ENCODE measurements at regions not wholly inside any gene's neighbourhood (a gene's known extent, or its start where the extent isn't known, plus 50 kb on each side); places are given as distances from the start of the nearest gene placed in this dataset.

GRCh38 chr17:21539146-21539545, 153.2 kb upstream of the KCNJ18 start:
- H3K27ac ChIP-seq (ENCODE audit: low read depth in 1 of 2, low read length in 2 of 2) = no peak overlapping the region
- H3K36me3 ChIP-seq (ENCODE audit: control insufficient read depth in 4 of 4, insufficient read depth in 3 of 4, low read depth in 1 of 4, low read length in 3 of 4) = peaks cover 0 to 11% (median 8%) of the 10 kb centered on the region in 4 donors
- H3K4me1 ChIP-seq (ENCODE audit: control insufficient read depth in 4 of 4, insufficient read depth in 4 of 4, low read length in 3 of 4) = no peaks in the 10 kb centered on the region
- TF ChIP-seq NR2F2 (IDR thresholded peaks at IDR 0.05) (no peak), MAX (IDR thresholded peaks at IDR 0.05) (no peak), GABPA (IDR thresholded peaks at IDR 0.05 in 1 of 2, conservative IDR thresholded peaks at IDR 0.05 in 1 of 2) (no peak), FOXA2 (IDR thresholded peaks at IDR 0.05) (no peak), RAD21 (IDR thresholded peaks at IDR 0.05) (no peak), REST (IDR thresholded peaks at IDR 0.05) (no peak), ATF3 (IDR thresholded peaks at IDR 0.05) (no peak), HNF4A (conservative IDR thresholded peaks at IDR 0.05) (no peak), SP1 (IDR thresholded peaks at IDR 0.05) (no peak), TAF1 (conservative IDR thresholded peaks at IDR 0.05) (no peak), RXRA (IDR thresholded peaks at IDR 0.05) (no peak), JUND (IDR thresholded peaks at IDR 0.05) (no peak)
- no peak overlapping the region for H3K4me3 ChIP-seq (ENCODE audit: low read depth in 1 of 3, low read length in 3 of 3)
- no peaks in the 10 kb centered on the region for H3K27me3 ChIP-seq (ENCODE audit: control insufficient read depth in 4 of 4, insufficient read depth in 4 of 4, low read length in 3 of 4)
- WGBS = 46% methylated on average over 2 of the region's 2 CpGs
- H3K9me3 ChIP-seq (ENCODE audit: control insufficient read depth in 4 of 4, low read length in 3 of 4) = peaks cover 0 to 7% (median 0%) of the 10 kb centered on the region in 4 donors
- H3K9ac ChIP-seq (ENCODE audit: low read depth in 1 of 2, low read length in 2 of 2) = no peak overlapping the region
- no peak for DNase-seq (ENCODE audit: low spot score)

- WGBS = 95% methylated on average over 5 of the region's 5 CpGs
- peaks cover 0 to 7% (median 0%) of the 10 kb centered on the region in 4 donors for H3K9me3 ChIP-seq (ENCODE audit: control insufficient read depth in 4 of 4, low read length in 3 of 4)
- no peak overlapping the region for H3K4me3 ChIP-seq (ENCODE audit: low read depth in 1 of 3, low read length in 3 of 3)
- H3K36me3 ChIP-seq (ENCODE audit: control insufficient read depth in 4 of 4, insufficient read depth in 3 of 4, low read depth in 1 of 4, low read length in 3 of 4) = peaks cover 0 to 2% (median 0%) of the 10 kb centered on the region in 4 donors
- TF ChIP-seq RAD21 (IDR thresholded peaks at IDR 0.05) (no peak), JUND (IDR thresholded peaks at IDR 0.05) (no peak), EGR1 (IDR thresholded peaks at IDR 0.05; ENCODE audit: low read depth in 2 of 2) (no peak), CTCF (IDR thresholded peaks at IDR 0.05; ENCODE audit: low read depth, low read length, missing input control) (no peak), RXRA (IDR thresholded peaks at IDR 0.05) (no peak), FOXA1 (IDR thresholded peaks at IDR 0.05) (no peak), FOXA2 (IDR thresholded peaks at IDR 0.05) (no peak), ATF3 (IDR thresholded peaks at IDR 0.05) (no peak), NR2F2 (IDR thresholded peaks at IDR 0.05) (no peak), HNF4G (IDR thresholded peaks at IDR 0.05) (no peak), ZBTB33 (IDR thresholded peaks at IDR 0.05) (no peak), SP1 (IDR thresholded peaks at IDR 0.05) (no peak), TAF1 (conservative IDR thresholded peaks at IDR 0.05) (no peak), MAX (IDR thresholded peaks at IDR 0.05) (no peak), GABPA (IDR thresholded peaks at IDR 0.05 in 1 of 2, conservative IDR thresholded peaks at IDR 0.05 in 1 of 2) (no peak), YY1 (IDR thresholded peaks at IDR 0.05) (no peak), REST (IDR thresholded peaks at IDR 0.05) (no peak), HNF4A (conservative IDR thresholded peaks at IDR 0.05) (no peak)
- H3K4me1 ChIP-seq (ENCODE audit: control insufficient read depth in 4 of 4, insufficient read depth in 4 of 4, low read length in 3 of 4) = no peaks in the 10 kb centered on the region
- H3K27me3 ChIP-seq (ENCODE audit: control insufficient read depth in 4 of 4, insufficient read depth in 4 of 4, low read length in 3 of 4) = no peaks in the 10 kb centered on the region
- no peak for DNase-seq (ENCODE audit: low spot score)
- no peak overlapping the region for H3K9ac ChIP-seq (ENCODE audit: low read depth in 1 of 2, low read length in 2 of 2)
- H3K27ac ChIP-seq (ENCODE audit: low read depth in 1 of 2, low read length in 2 of 2) = no peak overlapping the region
These were observed 151.8 kb upstream of the KCNJ18 start for GRCh38 chr17:21540502-21540901.
